ENCODE measurements at regions not wholly inside any gene's neighbourhood (a gene's known extent, or its start where the extent isn't known, plus 50 kb on each side); places are given as distances from the start of the nearest gene placed in this dataset.
"Not testable (repeated sequence)": the region's sequence is repeated elsewhere in the genome, so short reads cannot be mapped to it uniquely, and the experiment has no call there.

- DNase-seq = peak; percentile 52 to 70
These were observed 97.9 kb upstream of the RGS1 start for GRCh38 chr1:192477630-192478029.

- DNase-seq = peak; percentile 14 to 45
These were observed 89.7 kb upstream of the RGS1 start for GRCh38 chr1:192485692-192486436.

GRCh38 chr1:192488058-192488457 lies 87.5 kb upstream of the RGS1 start:
- peak in 1 of 2 donors; percentile 9 for DNase-seq

GRCh38 chr1:192489047-192489446 lies 86.5 kb upstream of the RGS1 start:
- DNase-seq = no peak

DNA sequence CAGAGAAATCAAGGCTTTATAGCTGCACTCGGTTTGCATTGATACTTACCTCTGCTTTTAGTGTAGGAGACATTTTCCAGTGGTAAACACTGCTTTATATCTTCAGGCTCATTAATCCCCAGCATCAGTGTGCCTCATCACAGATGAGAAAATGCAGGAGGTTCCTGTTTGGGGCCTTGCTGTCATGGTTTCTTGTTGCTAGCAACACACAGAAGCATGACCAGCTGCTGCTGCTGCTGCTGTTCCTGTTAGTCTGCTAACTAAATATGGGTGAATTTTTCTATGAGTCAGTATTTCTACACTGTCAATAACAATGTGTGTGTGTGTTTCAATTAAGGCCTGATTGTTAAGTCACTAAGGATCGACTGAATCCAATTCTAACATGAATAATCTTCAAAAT lies 85.8 kb upstream of the RGS1 start:
- DNase-seq = peak; percentile 61 to 87

GRCh38 chr1:192491804-192492554 lies 83.6 kb upstream of the RGS1 start:
- peak in 1 of 2 donors; percentile 8 for DNase-seq

GRCh38 chr1:192493584-192493983 lies 82.0 kb upstream of the RGS1 start:
- DNase-seq = no peak

GRCh38 chr1:192496369-192497056 lies 79.1 kb upstream of the RGS1 start:
- no peak for DNase-seq

DNA sequence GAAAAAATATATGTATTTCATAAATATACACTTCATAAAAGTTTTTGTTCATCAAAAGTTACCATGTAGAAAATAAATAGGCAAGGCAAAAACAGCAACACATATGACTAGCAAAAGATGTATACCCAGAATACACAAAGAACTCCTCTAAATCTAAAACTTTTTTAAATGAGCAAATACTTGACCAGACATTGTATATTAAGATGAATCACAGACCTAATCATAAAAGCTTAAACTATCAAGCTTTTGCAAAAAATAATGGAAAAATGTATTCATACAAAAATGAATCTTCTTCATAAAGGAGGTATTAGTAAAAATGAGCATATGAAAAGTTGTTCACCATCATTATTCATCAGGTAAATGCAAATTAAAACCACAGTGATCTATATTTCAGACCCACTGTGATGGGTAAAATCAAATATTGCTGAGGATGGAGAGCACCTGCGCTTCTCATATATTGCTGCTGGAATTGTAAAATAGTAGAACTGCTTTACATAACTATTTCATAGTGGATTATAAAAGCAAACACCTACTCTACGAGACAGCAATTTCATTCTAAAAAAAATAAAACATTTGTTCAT lies 78.3 kb upstream of the RGS1 start:
- no peak for DNase-seq

- DNase-seq = not testable (repeated sequence)
These were observed 77.5 kb upstream of the RGS1 start for GRCh38 chr1:192498092-192498491.

GRCh38 chr1:192499061-192499581 lies 76.5 kb upstream of the RGS1 start:
- DNase-seq = not testable (repeated sequence)

- not testable (repeated sequence) for DNase-seq
These were observed 75.0 kb upstream of the RGS1 start for GRCh38 chr1:192500541-192500940.

GRCh38 chr1:192506741-192507155 lies 68.8 kb upstream of the RGS1 start:
- DNase-seq = no peak

DNA sequence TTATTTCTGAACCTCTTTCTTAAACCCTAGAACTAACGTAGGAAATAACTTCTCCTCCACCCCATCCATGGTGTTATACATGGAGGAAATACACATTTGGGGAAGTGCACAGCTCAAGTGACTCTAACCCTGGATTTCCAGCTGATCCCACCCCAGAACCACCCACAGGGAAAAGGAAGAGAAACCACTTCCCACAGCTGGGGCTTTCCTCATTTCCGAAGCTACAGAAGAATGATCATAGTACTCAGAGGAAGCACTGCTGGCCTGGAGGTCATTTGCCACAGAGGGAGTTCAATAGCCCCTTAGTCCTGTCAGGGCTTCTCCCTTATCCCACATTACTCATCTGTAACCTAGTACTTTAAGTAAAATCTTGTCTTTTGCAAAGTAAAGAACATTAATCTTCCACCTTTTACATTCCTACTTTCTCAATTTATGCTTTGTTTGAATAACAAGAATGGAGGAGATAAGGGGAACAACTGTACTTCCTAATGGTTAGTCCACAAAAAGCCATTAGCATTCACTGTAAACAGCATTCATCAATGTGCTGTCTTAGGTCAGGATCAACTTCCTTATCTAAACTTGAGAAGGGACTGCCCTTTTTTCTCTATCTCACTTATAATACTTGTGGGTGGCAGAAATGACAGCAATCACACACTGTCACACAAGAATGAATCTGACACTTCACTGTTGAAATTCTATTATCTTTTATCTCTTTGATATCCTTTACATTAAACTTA lies 63.0 kb upstream of the RGS1 start:
- peak; percentile 85 to 95 for DNase-seq

GRCh38 chr1:192513196-192513595 lies 62.4 kb upstream of the RGS1 start:
- no peak for DNase-seq

GRCh38 chr1:192513697-192514096 lies 61.9 kb upstream of the RGS1 start:
- DNase-seq = no peak

DNA sequence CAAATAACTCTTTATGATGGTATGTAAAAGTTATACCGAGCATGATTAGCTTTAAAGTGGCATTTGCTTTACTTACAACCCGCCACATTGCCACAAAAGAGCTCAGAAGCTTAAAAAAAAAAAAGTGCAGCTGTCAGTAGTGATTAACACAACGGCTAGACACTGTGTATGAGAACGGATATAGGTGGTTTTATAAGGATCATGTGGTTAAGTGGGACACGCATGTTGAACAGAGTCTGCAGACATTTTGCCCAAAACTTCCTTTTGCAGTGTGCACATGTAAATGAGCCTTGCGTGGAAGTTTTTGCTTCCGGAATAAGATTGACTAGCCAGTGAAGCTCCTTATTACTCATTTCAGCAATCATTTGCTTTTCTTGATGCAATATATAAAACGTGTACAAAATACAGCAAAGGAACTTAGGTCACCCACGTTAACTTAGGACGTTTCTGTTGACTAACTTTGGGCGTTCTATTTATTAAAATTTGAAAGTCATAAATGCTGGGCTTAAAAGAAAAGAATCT lies 58.7 kb upstream of the RGS1 start:
- DNase-seq = peak; percentile 83 to 97

- not testable (repeated sequence) for DNase-seq
These were observed 57.7 kb upstream of the RGS1 start for GRCh38 chr1:192517716-192518355.

DNA sequence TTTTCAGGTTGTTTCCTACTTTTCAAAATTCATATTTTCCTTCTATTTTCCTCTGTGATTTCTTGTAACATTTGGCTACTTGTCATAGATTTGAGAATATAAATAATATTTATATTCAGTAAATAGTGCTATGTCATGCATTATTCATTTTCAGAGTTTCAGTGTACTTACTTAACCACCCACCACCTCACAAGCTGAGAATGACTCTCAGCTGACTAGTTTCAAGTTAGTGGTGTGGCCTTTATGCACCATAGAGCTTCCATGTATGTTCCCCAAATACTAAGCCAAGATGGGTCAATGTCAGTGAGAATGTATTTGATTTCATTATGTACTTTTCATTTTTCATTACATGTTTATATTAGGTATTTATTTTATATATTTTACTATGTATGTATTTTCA lies 56.9 kb upstream of the RGS1 start:
- peak; percentile 34 to 80 for DNase-seq

DNA sequence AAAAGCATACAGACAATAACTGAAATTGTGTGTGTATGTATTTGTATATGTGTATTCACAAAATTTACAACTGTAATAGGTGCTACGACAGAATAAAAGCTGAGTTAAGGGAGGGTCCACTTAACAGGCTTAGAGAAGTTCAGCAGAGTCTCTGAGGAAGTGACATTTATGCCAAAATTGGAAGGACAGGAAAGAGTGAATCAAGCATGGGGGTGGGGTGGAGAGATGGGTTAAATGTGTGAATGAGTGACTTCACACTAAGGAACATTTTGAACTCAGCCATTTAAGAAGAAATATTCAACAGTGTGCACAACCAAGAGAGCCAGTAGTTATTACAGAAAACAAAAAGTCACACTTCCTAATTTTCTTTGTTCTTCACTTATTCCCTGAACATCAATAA lies 53.8 kb upstream of the RGS1 start:
- DNase-seq = peak; percentile 45 to 46

DNA sequence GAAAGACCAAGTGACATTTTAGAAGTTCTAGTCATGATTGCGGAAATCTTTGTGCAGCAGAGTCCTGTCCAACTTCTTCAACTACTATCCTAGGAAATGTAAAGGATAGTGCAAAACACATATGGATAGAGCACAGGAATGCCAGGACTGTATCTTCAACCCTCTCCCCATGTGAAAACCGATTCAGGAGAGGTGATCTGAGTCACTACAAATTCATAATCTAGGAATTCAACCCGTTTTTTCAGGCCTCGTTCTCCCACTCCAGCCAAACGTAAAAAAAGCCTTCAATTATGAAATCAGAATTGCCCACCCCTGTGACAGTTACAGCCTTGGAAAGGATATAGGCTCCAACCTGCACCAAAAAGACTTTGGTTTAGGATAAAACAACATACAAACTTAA lies 52.9 kb upstream of the RGS1 start:
- DNase-seq = no peak

GRCh38 chr1:192524223-192524622 lies 51.4 kb upstream of the RGS1 start:
- DNase-seq = no peak
